Spinal cord (tissue), 9 donors: ENCODE measurements at regions not wholly inside any gene's neighbourhood (a gene's known extent, or its start where the extent isn't known, plus 50 kb on each side); places are given as distances from the start of the nearest gene placed in this dataset.
"Not testable (repeated sequence)": the region's sequence is repeated elsewhere in the genome, so short reads cannot be mapped to it uniquely, and the experiment has no call there.

ENCODE experiments used
- DNase-seq, 6 donors: peaks; one replicate each; pipeline versions ENCODE4 v3.0.0 to v3.0.0-alpha.2; 2013 to 2015; ENCODE audit warnings: low spot score in 6 of 6, low read depth in 4 of 6
- H3K27ac ChIP-seq: one replicate; pipeline ENCODE4 v1.5.1; 2013; ENCODE audit warnings: low read depth, low read length, control low read depth
- H3K27me3 ChIP-seq: one replicate; pipeline ENCODE4 v1.6.1; 2013; ENCODE audit warnings: low read length; ENCODE audit not compliant: control insufficient read depth, insufficient read depth
- H3K36me3 ChIP-seq: one replicate; pipeline ENCODE4 v1.6.1; 2013; ENCODE audit warnings: low read length; ENCODE audit not compliant: control insufficient read depth, insufficient read depth
- H3K4me1 ChIP-seq: one replicate; pipeline ENCODE4 v1.6.1; 2013; ENCODE audit warnings: low read length; ENCODE audit not compliant: control insufficient read depth, insufficient read depth
- H3K4me3 ChIP-seq: one replicate; pipeline ENCODE4 v1.5.1; 2013; ENCODE audit warnings: low read depth, low read length, control low read depth
- H3K9me3 ChIP-seq: one replicate; pipeline ENCODE4 v1.6.1; 2013; ENCODE audit warnings: low read length; ENCODE audit not compliant: control insufficient read depth, insufficient read depth
- WGBS: methylation state at CpG from one replicate; pipeline ENCODE4 v1.1.5; 2013; ENCODE audit warnings: missing lambda C conversion rate; ENCODE audit not compliant: insufficient coverage; 5-methylcytosine and 5-hydroxymethylcytosine counted together
- donor health status: healthy.

DNA sequence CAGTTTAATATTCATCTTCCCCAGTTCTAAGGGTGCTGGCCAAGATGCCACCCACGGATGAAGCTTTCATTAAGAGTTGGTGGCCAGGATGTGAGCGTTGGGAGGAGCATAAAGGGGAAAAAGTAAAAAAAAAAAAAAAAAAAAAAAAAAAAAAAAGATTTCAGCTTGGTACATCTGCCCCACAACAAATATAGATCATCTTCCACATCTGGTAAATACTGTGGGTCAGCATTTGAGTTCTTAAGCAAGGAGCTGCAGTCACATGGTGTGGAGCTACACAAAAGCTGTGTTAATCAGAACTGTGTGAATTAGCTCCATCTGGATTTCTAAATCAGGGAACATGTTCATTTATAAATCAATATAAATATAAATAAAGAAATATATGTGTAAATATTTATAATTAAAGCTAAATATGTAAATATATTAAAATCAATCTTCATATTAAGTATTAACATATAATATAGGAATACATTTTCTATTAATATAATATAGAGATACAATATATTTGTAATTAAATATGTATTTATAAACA lies 262.3 kb downstream of the NUAK1 start:
- no peak overlapping the region for H3K4me3 ChIP-seq
- H3K27me3 ChIP-seq, result no peaks in the 10 kb centered on the region
- no peak overlapping the region for H3K27ac ChIP-seq
- H3K4me1 ChIP-seq, result no peaks in the 10 kb centered on the region
- no peaks in the 10 kb centered on the region for H3K9me3 ChIP-seq
- no CpG with 5 or more reads among the region's 2 CpGs for WGBS
- DNase-seq, result no peak
- no peaks in the 10 kb centered on the region for H3K36me3 ChIP-seq

DNA sequence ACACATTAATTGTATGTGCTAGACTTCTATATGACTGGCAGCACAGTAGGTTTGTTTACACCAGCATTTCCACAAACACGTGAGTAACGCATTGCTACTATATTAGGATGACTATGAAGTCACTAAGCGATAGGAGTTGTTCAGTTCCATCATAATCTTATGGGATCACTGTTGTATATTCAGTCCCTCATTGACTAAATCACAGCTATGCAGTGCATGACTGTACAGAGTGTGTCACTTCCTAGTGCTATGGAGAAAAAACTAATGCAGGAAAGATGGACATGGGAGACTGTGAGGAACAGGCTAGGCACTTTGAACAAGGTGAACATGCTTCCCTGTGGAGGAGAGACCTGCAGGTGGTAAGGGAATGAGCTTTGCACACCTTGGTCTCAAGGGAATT lies 259.8 kb downstream of the NUAK1 start:
- H3K4me3 ChIP-seq, result no peak overlapping the region
- no peaks in the 10 kb centered on the region for H3K27me3 ChIP-seq
- no CpG with 5 or more reads among the region's 3 CpGs for WGBS
- H3K27ac ChIP-seq, result no peak overlapping the region
- no peaks in the 10 kb centered on the region for H3K4me1 ChIP-seq
- no peaks in the 10 kb centered on the region for H3K9me3 ChIP-seq
- H3K36me3 ChIP-seq, result no peaks in the 10 kb centered on the region
- DNase-seq, result no peak

DNA sequence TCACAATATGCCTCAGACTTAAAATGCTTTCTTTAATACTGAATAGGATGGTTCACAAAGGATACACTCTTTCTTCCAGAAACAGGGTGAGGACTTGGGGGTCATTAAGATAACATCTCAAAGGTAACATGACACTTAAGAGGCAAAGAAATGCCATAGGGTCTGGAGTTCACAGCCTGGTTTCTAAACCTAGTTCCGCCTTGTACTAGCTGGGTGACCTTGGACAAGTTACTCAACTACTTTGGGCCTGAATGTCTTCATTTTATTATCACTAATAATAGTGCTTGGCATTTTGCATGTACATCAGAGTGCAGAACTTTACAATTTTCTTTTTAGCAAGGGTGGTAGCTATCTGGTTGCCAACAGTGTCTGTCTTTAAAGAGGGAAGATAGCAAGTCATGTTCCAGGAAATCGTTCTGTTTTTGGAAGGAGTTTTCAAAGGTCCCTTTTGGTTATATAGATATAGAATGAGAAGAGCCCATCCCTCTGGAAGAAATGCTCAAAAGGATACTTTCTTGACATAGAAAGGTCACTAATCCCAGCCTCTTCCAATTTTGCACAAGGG lies 257.8 kb downstream of the NUAK1 start:
- no peak overlapping the region for H3K27ac ChIP-seq
- no peaks in the 10 kb centered on the region for H3K9me3 ChIP-seq
- no peaks in the 10 kb centered on the region for H3K27me3 ChIP-seq
- H3K36me3 ChIP-seq, result no peaks in the 10 kb centered on the region
- no peak overlapping the region for H3K4me3 ChIP-seq
- no peaks in the 10 kb centered on the region for H3K4me1 ChIP-seq
- WGBS, result no CpG with 5 or more reads among the region's 2 CpGs
- DNase-seq, result no peak

DNA sequence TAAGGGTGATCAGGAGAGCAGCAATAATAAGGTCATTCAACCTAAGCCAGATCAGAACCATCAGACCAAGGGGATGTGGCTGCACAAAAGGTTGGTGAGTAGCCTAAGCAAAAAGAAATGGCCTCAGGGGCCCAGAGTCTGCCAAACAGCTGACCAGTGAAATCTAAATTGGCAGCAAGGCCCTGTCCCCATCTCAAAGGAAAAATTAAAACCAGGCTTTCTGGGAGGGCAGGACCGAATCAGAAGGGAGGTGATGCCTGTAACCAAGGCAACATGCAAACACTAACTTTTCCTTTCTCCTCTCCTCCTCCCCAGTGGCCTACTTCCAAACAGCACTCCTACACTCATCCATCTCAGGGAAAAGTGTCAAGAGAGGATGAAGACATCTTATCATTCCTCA lies 256.4 kb downstream of the NUAK1 start:
- peak in 5 of 6 donors; percentile 12 to 86 (median 48) for DNase-seq
- Histone ChIP-seq H3K27me3 (no peaks in the 10 kb centered on the region), H3K27ac (no peak overlapping the region), H3K4me1 (no peaks in the 10 kb centered on the region), H3K36me3 (no peaks in the 10 kb centered on the region), H3K9me3 (no peaks in the 10 kb centered on the region), H3K4me3 (no peak overlapping the region)
- WGBS, result no CpG with 5 or more reads among the region's 1 CpG

GRCh38 chr12:105887131-105887530 lies 251.6 kb downstream of the NUAK1 start:
- Histone ChIP-seq H3K36me3 (no peaks in the 10 kb centered on the region), H3K27ac (no peak overlapping the region), H3K27me3 (no peaks in the 10 kb centered on the region), H3K4me1 (no peaks in the 10 kb centered on the region), H3K9me3 (no peaks in the 10 kb centered on the region), H3K4me3 (no peak overlapping the region)
- peak in 1 of 6 donors; percentile 63 for DNase-seq
- WGBS, result 71% methylated on average over 2 of the region's 3 CpGs

GRCh38 chr12:105888696-105889095 lies 250.1 kb downstream of the NUAK1 start:
- H3K4me1 ChIP-seq, result no peaks in the 10 kb centered on the region

DNA sequence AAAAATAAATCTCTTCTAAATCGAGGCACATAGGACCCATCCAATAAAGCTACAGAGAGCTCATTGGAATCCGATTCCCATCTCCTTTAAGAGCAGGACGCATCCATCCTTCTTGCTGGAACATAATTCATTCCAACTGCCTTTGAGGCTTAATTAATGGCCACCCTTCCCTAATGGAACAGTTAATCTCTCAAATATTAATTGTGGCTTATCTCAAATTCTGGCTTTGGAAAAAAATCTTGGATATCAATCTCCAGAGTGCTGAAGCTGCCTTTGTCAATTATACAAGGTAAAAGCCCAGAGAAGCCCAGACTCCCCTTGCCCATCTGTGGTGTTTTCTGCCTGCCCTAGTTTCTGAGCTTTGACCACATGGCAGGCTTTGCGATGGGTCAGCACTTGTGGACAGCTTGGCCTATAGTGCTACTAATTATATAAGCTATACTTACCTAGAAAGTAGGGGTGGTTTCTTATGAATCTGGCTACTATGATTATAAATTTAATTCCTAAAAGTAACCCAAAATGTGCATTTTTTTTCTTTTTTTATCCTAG lies 246.3 kb downstream of the NUAK1 start:
- no peaks in the 10 kb centered on the region for H3K4me1 ChIP-seq
- DNase-seq, result no peak
- no peaks in the 10 kb centered on the region for H3K27me3 ChIP-seq
- no peaks in the 10 kb centered on the region for H3K9me3 ChIP-seq
- no peaks in the 10 kb centered on the region for H3K36me3 ChIP-seq
- H3K27ac ChIP-seq, result no peak overlapping the region
- no peak overlapping the region for H3K4me3 ChIP-seq
- WGBS, result 67% methylated on average over 3 of the region's 4 CpGs

More at GRCh38 chr12:105888696-105889095, 250.1 kb downstream of the NUAK1 start:
- Histone ChIP-seq H3K27ac (no peak overlapping the region), H3K4me3 (no peak overlapping the region), H3K27me3 (no peaks in the 10 kb centered on the region), H3K9me3 (no peaks in the 10 kb centered on the region), H3K36me3 (no peaks in the 10 kb centered on the region)
- 33% methylated on average over 3 of the region's 4 CpGs for WGBS
- DNase-seq, result no peak

GRCh38 chr12:105895197-105895832 lies 243.4 kb downstream of the NUAK1 start:
- not testable (repeated sequence) for H3K27ac ChIP-seq, H3K27me3 ChIP-seq, DNase-seq, H3K36me3 ChIP-seq, H3K4me3 ChIP-seq, H3K9me3 ChIP-seq, H3K4me1 ChIP-seq
- 100% methylated on average over 3 of the region's 10 CpGs for WGBS

- no peak for DNase-seq
- WGBS, result 75% methylated on average over 1 of the region's 1 CpG
These were observed 241.4 kb downstream of the NUAK1 start for GRCh38 chr12:105897311-105897725.

DNA sequence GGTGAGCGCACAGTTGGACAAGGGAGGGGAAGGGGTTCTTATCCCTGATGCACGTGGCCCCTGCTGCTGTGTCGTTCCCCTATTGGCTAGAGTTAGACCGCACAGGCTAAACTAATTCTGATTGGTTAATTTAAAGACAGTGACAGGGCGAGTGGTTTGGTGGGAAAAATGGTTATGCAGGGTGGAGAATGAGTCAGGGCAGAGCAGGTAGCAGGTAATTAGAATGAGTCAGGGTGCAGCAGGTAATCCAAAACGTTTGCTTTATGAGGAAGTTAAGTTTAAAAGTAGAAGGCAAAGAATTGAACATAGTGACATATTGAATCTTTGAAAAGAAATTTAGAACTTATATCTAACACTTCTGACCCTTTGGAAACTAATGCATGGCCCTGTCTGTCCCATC lies 240.5 kb downstream of the NUAK1 start:
- H3K4me3 ChIP-seq, H3K27ac ChIP-seq, H3K27me3 ChIP-seq, H3K36me3 ChIP-seq, H3K4me1 ChIP-seq, H3K9me3 ChIP-seq, DNase-seq: not testable (repeated sequence)
- WGBS, result 90% methylated on average over 5 of the region's 6 CpGs

More at GRCh38 chr12:105897311-105897725, 241.4 kb downstream of the NUAK1 start:
- Histone ChIP-seq H3K4me1 (no peaks in the 10 kb centered on the region), H3K4me3 (no peak overlapping the region), H3K9me3 (no peaks in the 10 kb centered on the region), H3K27ac (no peak overlapping the region), H3K36me3 (no peaks in the 10 kb centered on the region), H3K27me3 (no peaks in the 10 kb centered on the region)
